ENCODE measurements at regions not wholly inside any gene's neighbourhood (a gene's known extent, or its start where the extent isn't known, plus 50 kb on each side); places are given as distances from the start of the nearest gene placed in this dataset.
"Not testable (repeated sequence)": the region's sequence is repeated elsewhere in the genome, so short reads cannot be mapped to it uniquely, and the experiment has no call there.

GRCh38 chrX:1876041-1876440, 261.2 kb downstream of the ASMT start:
- no peaks in the 10 kb centered on the region for H3K36me3 ChIP-seq (ENCODE audit: insufficient read depth, low read length)

GRCh38 chrX:1877780-1878179, 262.9 kb downstream of the ASMT start:
- no peak overlapping the region for H3K4me2 ChIP-seq (ENCODE audit: low read depth, low read length, poor library complexity, severe bottlenecking)
- TF ChIP-seq CTCF (conservative IDR thresholded peaks at IDR 0.05; ENCODE audit: low read length) (no peak), EZH2phosphoT487 (IDR thresholded peaks at IDR 0.05; ENCODE audit: borderline replicate concordance) (no peak)
- no peak overlapping the region for H3K4me3 ChIP-seq (ENCODE audit: low read length, poor library complexity, severe bottlenecking)

More at GRCh38 chrX:1876041-1876440, 261.2 kb downstream of the ASMT start:
- Histone ChIP-seq H3F3A (ENCODE audit: low read depth) (no peaks in the 10 kb centered on the region), H3K27me3 (ENCODE audit: insufficient read depth, low read length, poor library complexity, severe bottlenecking) (no peaks in the 10 kb centered on the region), H3K9ac (ENCODE audit: low read depth, low read length, poor library complexity, severe bottlenecking) (no peak overlapping the region), H2AFZ (ENCODE audit: low read length) (no peak overlapping the region), H3K4me3 (ENCODE audit: low read length, poor library complexity, severe bottlenecking) (no peak overlapping the region), H3K9me3 (ENCODE audit: insufficient read depth, low read depth, low read length) (no peaks in the 10 kb centered on the region), H3K79me2 (ENCODE audit: insufficient read depth, low read length) (no peaks in the 10 kb centered on the region), H4K20me1 (ENCODE audit: insufficient read depth, low read length, poor library complexity, severe bottlenecking) (no peaks in the 10 kb centered on the region), H3K4me1 (ENCODE audit: insufficient read depth, low read length, poor library complexity, severe bottlenecking) (no peaks in the 10 kb centered on the region), H3K4me2 (ENCODE audit: low read depth, low read length, poor library complexity, severe bottlenecking) (no peak overlapping the region), H3K9me2 (replicated peaks; ENCODE audit: low read depth, low read length) (no peaks in the 10 kb centered on the region)
- no peak for TF ChIP-seq CTCF (conservative IDR thresholded peaks at IDR 0.05; ENCODE audit: low read length)
- no peak for TF ChIP-seq EZH2phosphoT487 (IDR thresholded peaks at IDR 0.05; ENCODE audit: borderline replicate concordance)

GRCh38 chrX:1880884-1881817, 266.3 kb downstream of the ASMT start:
- H3K9ac ChIP-seq (ENCODE audit: low read depth, low read length, poor library complexity, severe bottlenecking); H3K79me2 ChIP-seq (ENCODE audit: insufficient read depth, low read length); H3K9me3 ChIP-seq (ENCODE audit: insufficient read depth, low read depth, low read length); H3K4me2 ChIP-seq (ENCODE audit: low read depth, low read length, poor library complexity, severe bottlenecking); H3K9me2 ChIP-seq (replicated peaks; ENCODE audit: low read depth, low read length); H3K27me3 ChIP-seq (ENCODE audit: insufficient read depth, low read length, poor library complexity, severe bottlenecking); H3K36me3 ChIP-seq (ENCODE audit: insufficient read depth, low read length); H3K4me3 ChIP-seq (ENCODE audit: low read length, poor library complexity, severe bottlenecking); H4K20me1 ChIP-seq (ENCODE audit: insufficient read depth, low read length, poor library complexity, severe bottlenecking); H3K4me1 ChIP-seq (ENCODE audit: insufficient read depth, low read length, poor library complexity, severe bottlenecking); H3F3A ChIP-seq (ENCODE audit: low read depth); H2AFZ ChIP-seq (ENCODE audit: low read length): not testable (repeated sequence)

More at GRCh38 chrX:1877780-1878179, 262.9 kb downstream of the ASMT start:
- Histone ChIP-seq H4K20me1 (ENCODE audit: insufficient read depth, low read length, poor library complexity, severe bottlenecking) (no peaks in the 10 kb centered on the region), H2AFZ (ENCODE audit: low read length) (no peak overlapping the region), H3K9me2 (replicated peaks; ENCODE audit: low read depth, low read length) (no peaks in the 10 kb centered on the region), H3K9me3 (ENCODE audit: insufficient read depth, low read depth, low read length) (no peaks in the 10 kb centered on the region), H3F3A (ENCODE audit: low read depth) (no peaks in the 10 kb centered on the region), H3K36me3 (ENCODE audit: insufficient read depth, low read length) (no peaks in the 10 kb centered on the region), H3K27me3 (ENCODE audit: insufficient read depth, low read length, poor library complexity, severe bottlenecking) (no peaks in the 10 kb centered on the region), H3K4me1 (ENCODE audit: insufficient read depth, low read length, poor library complexity, severe bottlenecking) (no peaks in the 10 kb centered on the region), H3K9ac (ENCODE audit: low read depth, low read length, poor library complexity, severe bottlenecking) (no peak overlapping the region), H3K79me2 (ENCODE audit: insufficient read depth, low read length) (no peaks in the 10 kb centered on the region)

Data from Loucy (cell line).